GM12878 (cell line): ENCODE measurements at regions not wholly inside any gene's neighbourhood (a gene's known extent, or its start where the extent isn't known, plus 50 kb on each side); places are given as distances from the start of the nearest gene placed in this dataset.
A peak's percentile ranks its signal among the peaks of the same experiment; 100 is the strongest.

Source experiments
- BHLHE40 ChIP-seq, 2 experiments: fragments of 450-650 bp in 1 of 2; IDR thresholded peaks; 2 replicates each; pipeline ENCODE4 v1.6.1; 2011 to 2017; ENCODE audit warnings: low read depth in 2 of 2, borderline replicate concordance in 1 of 2, improper control_type of control experiment in 1 of 2, low read length in 1 of 2, mild to moderate bottlenecking in 1 of 2
- CTCF ChIP-seq, 3 experiments: IDR thresholded peaks in 2 of 3; conservative IDR thresholded peaks in 1 of 3; 2 replicates each; pipeline ENCODE4 v1.5.1; 2011; ENCODE audit warnings: low read depth in 3 of 3, low read length in 3 of 3, mild to moderate bottlenecking in 3 of 3, control low read depth in 2 of 3, moderate library complexity in 2 of 3, inconsistent platforms in 1 of 3, mixed read lengths in 1 of 3; ENCODE audit not compliant: control insufficient read depth in 2 of 3, insufficient read depth in 1 of 3; ENCODE audit errors: extremely low read depth in 1 of 3
- EP300 ChIP-seq, 2 experiments: fragments of 150-350 bp in 1 of 2; IDR thresholded peaks; 2 replicates each; pipeline ENCODE4 v1.6.1; 2011 to 2012; ENCODE audit warnings: low read depth in 2 of 2, low read length in 2 of 2, borderline replicate concordance in 1 of 2, improper control_type of control experiment in 1 of 2, inconsistent platforms in 1 of 2; ENCODE audit not compliant: control insufficient read depth in 1 of 2
- ESRRA ChIP-seq: IDR thresholded peaks from 2 replicates; pipeline ENCODE4 v1.6.1; 2012; ENCODE audit warnings: mild to moderate bottlenecking, low read length, improper control_type of control experiment
- GABPA ChIP-seq: IDR thresholded peaks from 2 replicates; pipeline ENCODE4 v1.6.1; 2014; ENCODE audit warnings: antibody characterized with exemption, low read depth, mild to moderate bottlenecking, inconsistent platforms
- NBN ChIP-seq: fragments of 450-650 bp; IDR thresholded peaks from 2 replicates; pipeline ENCODE4 v1.6.1; 2016
- RAD21 ChIP-seq: IDR thresholded peaks from 2 replicates; pipeline ENCODE4 v1.6.1; 2011; ENCODE audit warnings: mild to moderate bottlenecking, low read depth, low read length, moderate library complexity; ENCODE audit not compliant: insufficient read depth
- RFX5 ChIP-seq: IDR thresholded peaks from 2 replicates; pipeline ENCODE4 v1.6.1; 2011; ENCODE audit warnings: low read depth, low read length, improper control_type of control experiment
- SPI1 ChIP-seq: IDR thresholded peaks from 2 replicates; pipeline ENCODE4 v1.6.1; 2011; ENCODE audit warnings: low read depth, mild to moderate bottlenecking, low read length, moderate library complexity, borderline replicate concordance; ENCODE audit not compliant: insufficient read depth
- SRF ChIP-seq, 2 experiments: IDR thresholded peaks; 2 replicates each; pipeline ENCODE4 v1.6.1; 2011; ENCODE audit warnings: low read depth in 2 of 2, low read length in 2 of 2, mild to moderate bottlenecking in 1 of 2, moderate library complexity in 1 of 2
- TAF1 ChIP-seq: IDR thresholded peaks from 2 replicates; pipeline ENCODE4 v1.6.1; 2011; ENCODE audit warnings: mild to moderate bottlenecking, low read depth, low read length, borderline replicate concordance
- TCF12 ChIP-seq: IDR thresholded peaks from 2 replicates; pipeline ENCODE4 v1.6.1; 2011; ENCODE audit warnings: low read depth, mild to moderate bottlenecking, low read length
- YBX1 ChIP-seq: fragments of 450-650 bp; IDR thresholded peaks from 2 replicates; pipeline ENCODE4 v1.6.1; 2016; ENCODE audit warnings: antibody characterized with exemption
- ZNF207 ChIP-seq: fragments of 450-650 bp; IDR thresholded peaks from 2 replicates; pipeline ENCODE4 v1.6.1; 2014; ENCODE audit warnings: antibody characterized with exemption, mild to moderate bottlenecking, borderline replicate concordance
- ZNF217 ChIP-seq: fragments of 450-650 bp; IDR thresholded peaks from 2 replicates; pipeline ENCODE4 v1.6.1; 2017; ENCODE audit warnings: antibody characterized with exemption, mild to moderate bottlenecking
- TF ChIP-seq, protein P1 (sequence below): fragments of 450-650 bp; formaldehyde crosslinking; IDR thresholded peaks from 2 replicates; pipeline ENCODE4 v1.4.0; 2020; ENCODE audit warnings: mild to moderate bottlenecking, moderate library complexity
- TF ChIP-seq, protein P2 (sequence below): fragments of 450-650 bp; IDR thresholded peaks from 2 replicates; pipeline ENCODE4 v1.6.1; 2017; ENCODE audit warnings: mild to moderate bottlenecking
- TF ChIP-seq, protein P3 (sequence below): IDR thresholded peaks from 2 replicates; pipeline ENCODE4 v1.6.1; 2011; ENCODE audit warnings: borderline replicate concordance, low read depth, mild to moderate bottlenecking, moderate library complexity, low read length; ENCODE audit not compliant: insufficient read depth, poor library complexity, severe bottlenecking
- TF ChIP-seq, protein P4 (sequence below): fragments of 450-650 bp; conservative IDR thresholded peaks from 2 replicates; pipeline ENCODE4 v1.6.1; 2017; ENCODE audit warnings: mild to moderate bottlenecking, moderate library complexity

- TF ChIP-seq, protein P1, sequence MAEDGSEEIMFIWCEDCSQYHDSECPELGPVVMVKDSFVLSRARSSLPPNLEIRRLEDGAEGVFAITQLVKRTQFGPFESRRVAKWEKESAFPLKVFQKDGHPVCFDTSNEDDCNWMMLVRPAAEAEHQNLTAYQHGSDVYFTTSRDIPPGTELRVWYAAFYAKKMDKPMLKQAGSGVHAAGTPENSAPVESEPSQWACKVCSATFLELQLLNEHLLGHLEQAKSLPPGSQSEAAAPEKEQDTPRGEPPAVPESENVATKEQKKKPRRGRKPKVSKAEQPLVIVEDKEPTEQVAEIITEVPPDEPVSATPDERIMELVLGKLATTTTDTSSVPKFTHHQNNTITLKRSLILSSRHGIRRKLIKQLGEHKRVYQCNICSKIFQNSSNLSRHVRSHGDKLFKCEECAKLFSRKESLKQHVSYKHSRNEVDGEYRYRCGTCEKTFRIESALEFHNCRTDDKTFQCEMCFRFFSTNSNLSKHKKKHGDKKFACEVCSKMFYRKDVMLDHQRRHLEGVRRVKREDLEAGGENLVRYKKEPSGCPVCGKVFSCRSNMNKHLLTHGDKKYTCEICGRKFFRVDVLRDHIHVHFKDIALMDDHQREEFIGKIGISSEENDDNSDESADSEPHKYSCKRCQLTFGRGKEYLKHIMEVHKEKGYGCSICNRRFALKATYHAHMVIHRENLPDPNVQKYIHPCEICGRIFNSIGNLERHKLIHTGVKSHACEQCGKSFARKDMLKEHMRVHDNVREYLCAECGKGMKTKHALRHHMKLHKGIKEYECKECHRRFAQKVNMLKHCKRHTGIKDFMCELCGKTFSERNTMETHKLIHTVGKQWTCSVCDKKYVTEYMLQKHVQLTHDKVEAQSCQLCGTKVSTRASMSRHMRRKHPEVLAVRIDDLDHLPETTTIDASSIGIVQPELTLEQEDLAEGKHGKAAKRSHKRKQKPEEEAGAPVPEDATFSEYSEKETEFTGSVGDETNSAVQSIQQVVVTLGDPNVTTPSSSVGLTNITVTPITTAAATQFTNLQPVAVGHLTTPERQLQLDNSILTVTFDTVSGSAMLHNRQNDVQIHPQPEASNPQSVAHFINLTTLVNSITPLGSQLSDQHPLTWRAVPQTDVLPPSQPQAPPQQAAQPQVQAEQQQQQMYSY, result no peak
- TF ChIP-seq, protein P2, sequence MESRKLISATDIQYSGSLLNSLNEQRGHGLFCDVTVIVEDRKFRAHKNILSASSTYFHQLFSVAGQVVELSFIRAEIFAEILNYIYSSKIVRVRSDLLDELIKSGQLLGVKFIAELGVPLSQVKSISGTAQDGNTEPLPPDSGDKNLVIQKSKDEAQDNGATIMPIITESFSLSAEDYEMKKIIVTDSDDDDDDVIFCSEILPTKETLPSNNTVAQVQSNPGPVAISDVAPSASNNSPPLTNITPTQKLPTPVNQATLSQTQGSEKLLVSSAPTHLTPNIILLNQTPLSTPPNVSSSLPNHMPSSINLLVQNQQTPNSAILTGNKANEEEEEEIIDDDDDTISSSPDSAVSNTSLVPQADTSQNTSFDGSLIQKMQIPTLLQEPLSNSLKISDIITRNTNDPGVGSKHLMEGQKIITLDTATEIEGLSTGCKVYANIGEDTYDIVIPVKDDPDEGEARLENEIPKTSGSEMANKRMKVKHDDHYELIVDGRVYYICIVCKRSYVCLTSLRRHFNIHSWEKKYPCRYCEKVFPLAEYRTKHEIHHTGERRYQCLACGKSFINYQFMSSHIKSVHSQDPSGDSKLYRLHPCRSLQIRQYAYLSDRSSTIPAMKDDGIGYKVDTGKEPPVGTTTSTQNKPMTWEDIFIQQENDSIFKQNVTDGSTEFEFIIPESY, result no peak
- TF ChIP-seq EP300 (IDR thresholded peaks at IDR 0.05; ENCODE audit: borderline replicate concordance in 1 of 2, control insufficient read depth in 1 of 2, low read depth in 2 of 2, low read length in 2 of 2) (peak; percentile 84 to 91; a peak in 3 of 4 replicates), ESRRA (no peak), CTCF (IDR thresholded peaks at IDR 0.05 in 2 of 3, conservative IDR thresholded peaks at IDR 0.05 in 1 of 3; ENCODE audit: control insufficient read depth in 2 of 3, extremely low read depth in 1 of 3, insufficient read depth in 1 of 3, low read depth in 3 of 3, low read length in 3 of 3) (no peak), SRF (IDR thresholded peaks at IDR 0.05; ENCODE audit: low read depth in 2 of 2, low read length in 2 of 2) (peak in 1 of 2 experiments; percentile 73; a peak in 1 of 4 replicates), RFX5 (no peak), ZNF217 (peak; percentile 51), SPI1 (peak; percentile 84), RAD21 (no peak), TCF12 (no peak), BHLHE40 (IDR thresholded peaks at IDR 0.05; ENCODE audit: borderline replicate concordance in 1 of 2, low read depth in 2 of 2, low read length in 1 of 2) (peak; percentile 30 to 38; a peak in 1 of 4 replicates), ZNF207 (no peak), NBN (no peak), GABPA (0 out of 2 replicates have a peak, but pooled peaks have one; percentile 20), TAF1 (no peak), YBX1 (no peak)
- TF ChIP-seq, protein P3, sequence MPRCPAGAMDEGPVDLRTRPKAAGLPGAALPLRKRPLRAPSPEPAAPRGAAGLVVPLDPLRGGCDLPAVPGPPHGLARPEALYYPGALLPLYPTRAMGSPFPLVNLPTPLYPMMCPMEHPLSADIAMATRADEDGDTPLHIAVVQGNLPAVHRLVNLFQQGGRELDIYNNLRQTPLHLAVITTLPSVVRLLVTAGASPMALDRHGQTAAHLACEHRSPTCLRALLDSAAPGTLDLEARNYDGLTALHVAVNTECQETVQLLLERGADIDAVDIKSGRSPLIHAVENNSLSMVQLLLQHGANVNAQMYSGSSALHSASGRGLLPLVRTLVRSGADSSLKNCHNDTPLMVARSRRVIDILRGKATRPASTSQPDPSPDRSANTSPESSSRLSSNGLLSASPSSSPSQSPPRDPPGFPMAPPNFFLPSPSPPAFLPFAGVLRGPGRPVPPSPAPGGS, result no peak
- TF ChIP-seq, protein P4, sequence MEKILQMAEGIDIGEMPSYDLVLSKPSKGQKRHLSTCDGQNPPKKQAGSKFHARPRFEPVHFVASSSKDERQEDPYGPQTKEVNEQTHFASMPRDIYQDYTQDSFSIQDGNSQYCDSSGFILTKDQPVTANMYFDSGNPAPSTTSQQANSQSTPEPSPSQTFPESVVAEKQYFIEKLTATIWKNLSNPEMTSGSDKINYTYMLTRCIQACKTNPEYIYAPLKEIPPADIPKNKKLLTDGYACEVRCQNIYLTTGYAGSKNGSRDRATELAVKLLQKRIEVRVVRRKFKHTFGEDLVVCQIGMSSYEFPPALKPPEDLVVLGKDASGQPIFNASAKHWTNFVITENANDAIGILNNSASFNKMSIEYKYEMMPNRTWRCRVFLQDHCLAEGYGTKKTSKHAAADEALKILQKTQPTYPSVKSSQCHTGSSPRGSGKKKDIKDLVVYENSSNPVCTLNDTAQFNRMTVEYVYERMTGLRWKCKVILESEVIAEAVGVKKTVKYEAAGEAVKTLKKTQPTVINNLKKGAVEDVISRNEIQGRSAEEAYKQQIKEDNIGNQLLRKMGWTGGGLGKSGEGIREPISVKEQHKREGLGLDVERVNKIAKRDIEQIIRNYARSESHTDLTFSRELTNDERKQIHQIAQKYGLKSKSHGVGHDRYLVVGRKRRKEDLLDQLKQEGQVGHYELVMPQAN, result no peak
These were observed 270.7 kb upstream of the PDE3A start (continued) for GRCh38 chr12:20097626-20098025.
